Smooth muscle cell (in vitro differentiated cells): ENCODE measurements at regions not wholly inside any gene's neighbourhood (a gene's known extent, or its start where the extent isn't known, plus 50 kb on each side); places are given as distances from the start of the nearest gene placed in this dataset.

ENCODE experiments used
- DNase-seq: peaks from one replicate; lab custom pipeline; 2025; ENCODE audit not compliant: unreplicated experiment; lab: John Stamatoyannopoulos, UW
- H2AFZ ChIP-seq: fragments of 200-600 bp; sonication (generic); 2 replicates; pipeline ENCODE4 v1.6.0; 2016; ENCODE audit warnings: antibody characterized with exemption, low read depth, mild to moderate bottlenecking
- H3F3A ChIP-seq: fragments of 200-600 bp; sonication (generic); 2 replicates; pipeline ENCODE4 v1.6.0; 2017; ENCODE audit warnings: antibody characterized with exemption, low read depth
- H3K27ac ChIP-seq: fragments of 200-600 bp; sonication (generic); 2 replicates; pipeline ENCODE4 v1.5.1; 2016; ENCODE audit warnings: low read depth, mild to moderate bottlenecking
- H3K27me3 ChIP-seq: fragments of 200-600 bp; sonication (generic); 2 replicates; pipeline ENCODE4 v1.6.1; 2016; ENCODE audit warnings: low read depth, mild to moderate bottlenecking
- H3K36me3 ChIP-seq: fragments of 200-600 bp; sonication (generic); 2 replicates; pipeline ENCODE4 v1.5.1; 2016; ENCODE audit warnings: low read depth
- H3K4me1 ChIP-seq: fragments of 200-600 bp; sonication (generic); 2 replicates; pipeline ENCODE4 v1.5.1; 2016; ENCODE audit warnings: low read depth
- H3K4me2 ChIP-seq: fragments of 200-600 bp; sonication (generic); 2 replicates; pipeline ENCODE4 v1.6.0; 2016; ENCODE audit warnings: mild to moderate bottlenecking
- H3K4me3 ChIP-seq: fragments of 200-600 bp; sonication (generic); 2 replicates; pipeline ENCODE4 v1.5.1; 2016; ENCODE audit warnings: mild to moderate bottlenecking
- H3K79me2 ChIP-seq: fragments of 200-600 bp; sonication (generic); 2 replicates; pipeline ENCODE4 v1.6.0; 2016; ENCODE audit warnings: low read depth, mild to moderate bottlenecking
- H3K9ac ChIP-seq: fragments of 200-600 bp; sonication (generic); 2 replicates; pipeline ENCODE4 v1.6.0; 2016; ENCODE audit warnings: low read depth
- H3K9me3 ChIP-seq: fragments of 200-600 bp; sonication (generic); replicated peaks from 2 replicates; pipeline ENCODE4 v1.5.1; 2016; ENCODE audit warnings: low read depth
- H4K20me1 ChIP-seq: fragments of 200-600 bp; sonication (generic); 2 replicates; pipeline ENCODE4 v1.6.0; 2016; ENCODE audit warnings: low read depth
- WGBS: methylation state at CpG from one replicate; pipeline ENCODE4 v1.1.7; 2016; ENCODE audit warnings: low lambda C conversion rate; 5-methylcytosine and 5-hydroxymethylcytosine counted together
- TF ChIP-seq, protein P1 (sequence below): fragments of 200-600 bp; sonication (generic); IDR thresholded peaks from 2 replicates; pipeline ENCODE4 v1.5.1; 2017; ENCODE audit warnings: borderline replicate concordance, mild to moderate bottlenecking, antibody characterized with exemption; ENCODE audit not compliant: insufficient read depth, poor library complexity, severe bottlenecking

DNA sequence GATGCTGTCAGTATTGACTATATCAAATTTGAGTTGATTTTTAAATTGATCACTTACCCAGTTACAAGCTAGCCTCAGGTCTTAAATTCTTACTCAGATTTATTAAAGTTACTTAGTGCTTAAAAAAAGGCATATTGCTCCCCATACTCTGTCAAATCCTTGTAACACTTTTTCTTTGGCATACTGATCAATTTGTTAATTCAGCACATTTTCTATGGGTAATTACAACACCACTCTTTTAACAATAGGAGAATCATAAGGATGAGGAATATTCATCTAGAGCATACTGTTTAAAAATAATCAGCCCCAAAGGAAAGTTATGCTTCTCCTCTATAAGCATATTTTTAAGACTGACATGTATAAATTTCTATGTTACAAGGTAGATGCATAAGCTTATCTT is 482.5 kb downstream of the PABPC4L start:
- Histone ChIP-seq H3K27me3 (no peaks in the 10 kb centered on the region), H3K4me3 (no peak overlapping the region), H3K9ac (no peak overlapping the region), H3K4me2 (no peak overlapping the region), H3F3A (no peaks in the 10 kb centered on the region), H3K36me3 (no peaks in the 10 kb centered on the region), H3K79me2 (no peaks in the 10 kb centered on the region), H4K20me1 (no peaks in the 10 kb centered on the region), H3K9me3 (no peaks in the 10 kb centered on the region), H2AFZ (no peak overlapping the region), H3K4me1 (peaks cover 7% of the 10 kb centered on the region), H3K27ac (no peak overlapping the region)
- TF ChIP-seq, protein P1, sequence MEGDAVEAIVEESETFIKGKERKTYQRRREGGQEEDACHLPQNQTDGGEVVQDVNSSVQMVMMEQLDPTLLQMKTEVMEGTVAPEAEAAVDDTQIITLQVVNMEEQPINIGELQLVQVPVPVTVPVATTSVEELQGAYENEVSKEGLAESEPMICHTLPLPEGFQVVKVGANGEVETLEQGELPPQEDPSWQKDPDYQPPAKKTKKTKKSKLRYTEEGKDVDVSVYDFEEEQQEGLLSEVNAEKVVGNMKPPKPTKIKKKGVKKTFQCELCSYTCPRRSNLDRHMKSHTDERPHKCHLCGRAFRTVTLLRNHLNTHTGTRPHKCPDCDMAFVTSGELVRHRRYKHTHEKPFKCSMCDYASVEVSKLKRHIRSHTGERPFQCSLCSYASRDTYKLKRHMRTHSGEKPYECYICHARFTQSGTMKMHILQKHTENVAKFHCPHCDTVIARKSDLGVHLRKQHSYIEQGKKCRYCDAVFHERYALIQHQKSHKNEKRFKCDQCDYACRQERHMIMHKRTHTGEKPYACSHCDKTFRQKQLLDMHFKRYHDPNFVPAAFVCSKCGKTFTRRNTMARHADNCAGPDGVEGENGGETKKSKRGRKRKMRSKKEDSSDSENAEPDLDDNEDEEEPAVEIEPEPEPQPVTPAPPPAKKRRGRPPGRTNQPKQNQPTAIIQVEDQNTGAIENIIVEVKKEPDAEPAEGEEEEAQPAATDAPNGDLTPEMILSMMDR = no peak
- no peak for DNase-seq

DNA sequence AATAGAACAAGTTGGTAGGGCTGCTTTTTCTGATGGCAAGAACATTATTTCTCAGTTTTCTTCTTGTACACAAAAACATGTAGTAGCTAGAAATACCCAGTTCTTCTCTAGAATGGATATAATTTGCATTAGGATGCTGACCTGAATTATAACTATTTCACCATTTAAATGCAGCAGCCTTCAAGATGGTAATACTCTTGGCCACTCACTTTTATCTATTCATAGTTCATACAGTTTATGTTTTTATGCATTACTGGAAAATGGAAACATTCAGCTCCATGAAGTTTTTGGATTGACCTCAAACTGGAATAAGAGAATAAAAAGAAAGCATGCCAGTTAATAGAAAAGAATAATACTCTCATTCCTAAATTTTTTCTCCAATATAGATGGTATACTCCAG is 487.4 kb downstream of the PABPC4L start:
- no peak overlapping the region for H3K4me3 ChIP-seq
- H2AFZ ChIP-seq = peak overlapping the region; percentile 87
- no peaks in the 10 kb centered on the region for H3K4me1 ChIP-seq
- no peaks in the 10 kb centered on the region for H3K36me3 ChIP-seq
- DNase-seq = no peak
- no peak overlapping the region for H3K4me2 ChIP-seq
- no peaks in the 10 kb centered on the region for H3K79me2 ChIP-seq
- TF ChIP-seq, protein P1 = no peak
- H3K27ac ChIP-seq = no peak overlapping the region
- no peaks in the 10 kb centered on the region for H3K27me3 ChIP-seq
- no peaks in the 10 kb centered on the region for H4K20me1 ChIP-seq
- H3F3A ChIP-seq = no peaks in the 10 kb centered on the region
- H3K9me3 ChIP-seq = no peaks in the 10 kb centered on the region
- no peak overlapping the region for H3K9ac ChIP-seq

DNA sequence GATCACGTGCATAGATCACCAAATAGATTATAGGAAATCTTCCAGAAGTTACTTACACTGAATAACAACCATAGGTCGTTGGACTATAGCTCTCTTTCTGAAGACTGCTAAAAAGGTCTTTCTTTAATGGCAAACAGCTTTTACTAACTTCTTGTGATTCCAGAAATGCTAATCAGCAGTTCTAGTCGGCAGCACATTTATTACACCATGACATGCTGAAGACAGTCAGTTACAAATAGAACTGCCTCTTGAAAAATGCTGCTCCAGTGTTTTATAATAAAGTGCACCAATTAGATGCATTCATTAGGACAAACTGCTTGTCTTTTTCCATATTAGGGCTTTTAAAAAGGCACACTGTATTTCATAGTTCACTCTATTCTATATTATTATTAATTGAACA is 488.2 kb downstream of the PABPC4L start:
- H3K79me2 ChIP-seq = no peaks in the 10 kb centered on the region
- no peak overlapping the region for H3K27ac ChIP-seq
- H3K36me3 ChIP-seq = no peaks in the 10 kb centered on the region
- TF ChIP-seq, protein P1 = no peak
- no peaks in the 10 kb centered on the region for H3K4me1 ChIP-seq
- no peak overlapping the region for H3K9ac ChIP-seq
- 49% methylated on average over 3 of the region's 3 CpGs for WGBS
- no peaks in the 10 kb centered on the region for H4K20me1 ChIP-seq
- peak overlapping the region; percentile 87 for H2AFZ ChIP-seq
- no peak for DNase-seq
- H3F3A ChIP-seq = no peaks in the 10 kb centered on the region
- H3K9me3 ChIP-seq = no peaks in the 10 kb centered on the region
- H3K4me3 ChIP-seq = no peak overlapping the region
- H3K27me3 ChIP-seq = no peaks in the 10 kb centered on the region
- peak overlapping the region; percentile 37 for H3K4me2 ChIP-seq

DNA sequence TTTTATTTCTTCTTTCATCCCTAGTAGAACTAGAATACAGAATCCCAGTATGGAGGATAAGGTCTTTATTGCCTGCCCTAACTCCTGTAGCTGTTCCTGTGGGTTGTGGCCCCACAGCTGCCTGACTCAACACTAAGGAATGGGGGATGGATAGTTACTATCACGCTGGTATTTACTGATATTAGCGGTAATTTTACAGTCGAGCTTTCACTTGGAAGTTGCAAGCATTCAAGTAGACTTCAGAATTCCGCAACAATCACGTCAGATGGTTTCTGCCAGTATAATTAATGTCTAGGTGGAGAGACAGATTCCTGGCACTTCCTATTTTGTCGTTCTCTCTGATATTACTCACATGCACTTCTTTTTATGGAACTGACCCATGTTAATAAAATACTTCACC is 489.8 kb downstream of the PABPC4L start:
- Histone ChIP-seq H3K4me2 (peak overlapping the region; percentile 47), H2AFZ (no peak overlapping the region), H3K27me3 (no peaks in the 10 kb centered on the region), H3K27ac (peak overlapping the region; percentile 15), H4K20me1 (no peaks in the 10 kb centered on the region), H3K79me2 (no peaks in the 10 kb centered on the region), H3K9ac (no peak overlapping the region), H3K4me3 (no peak overlapping the region), H3F3A (no peaks in the 10 kb centered on the region), H3K9me3 (peaks cover 7% of the 10 kb centered on the region), H3K36me3 (no peaks in the 10 kb centered on the region), H3K4me1 (no peaks in the 10 kb centered on the region)
- TF ChIP-seq, protein P1 = no peak
- 27% methylated on average over 6 of the region's 6 CpGs for WGBS
- DNase-seq = no peak
